Endothelial cell (in vitro differentiated cells): ENCODE measurements at regions not wholly inside any gene's neighbourhood (a gene's known extent, or its start where the extent isn't known, plus 50 kb on each side); places are given as distances from the start of the nearest gene placed in this dataset.

Experiments used
- DNase-seq: peaks from one replicate; pipeline ENCODE4 v3.0.0; 2021; ENCODE audit warnings: low spot score
- H3K27ac Mint-ChIP-seq: one replicate; pipeline ENCODE4 v1.8.0; 2021; ENCODE audit warnings: mixed read lengths, inconsistent platforms; ENCODE audit not compliant: unreplicated experiment
- H3K27me3 Mint-ChIP-seq: one replicate; pipeline ENCODE4 v1.8.0; 2021; ENCODE audit warnings: mild to moderate bottlenecking, moderate library complexity, mixed read lengths, inconsistent platforms; ENCODE audit not compliant: unreplicated experiment
- H3K36me3 Mint-ChIP-seq: one replicate; pipeline ENCODE4 v1.8.0; 2021; ENCODE audit warnings: mild to moderate bottlenecking, low read depth, mixed read lengths, inconsistent platforms; ENCODE audit not compliant: unreplicated experiment
- H3K4me1 Mint-ChIP-seq: one replicate; pipeline ENCODE4 v1.8.0; 2021; ENCODE audit warnings: mild to moderate bottlenecking, mixed read lengths, inconsistent platforms; ENCODE audit not compliant: unreplicated experiment
- H3K4me3 Mint-ChIP-seq: one replicate; pipeline ENCODE4 v1.8.0; 2021; ENCODE audit warnings: mild to moderate bottlenecking, mixed read lengths, inconsistent platforms; ENCODE audit not compliant: unreplicated experiment
- H3K9me3 Mint-ChIP-seq: one replicate; pipeline ENCODE4 v1.8.0; 2021; ENCODE audit warnings: mixed read lengths, inconsistent platforms; ENCODE audit not compliant: unreplicated experiment
- TF ChIP-seq, protein P1 (sequence below): fragments of 200-600 bp; sonication (generic); IDR thresholded peaks from one replicate; pipeline ENCODE4 v1.5.0; 2021; ENCODE audit warnings: antibody characterized with exemption; ENCODE audit not compliant: unreplicated experiment

DNA sequence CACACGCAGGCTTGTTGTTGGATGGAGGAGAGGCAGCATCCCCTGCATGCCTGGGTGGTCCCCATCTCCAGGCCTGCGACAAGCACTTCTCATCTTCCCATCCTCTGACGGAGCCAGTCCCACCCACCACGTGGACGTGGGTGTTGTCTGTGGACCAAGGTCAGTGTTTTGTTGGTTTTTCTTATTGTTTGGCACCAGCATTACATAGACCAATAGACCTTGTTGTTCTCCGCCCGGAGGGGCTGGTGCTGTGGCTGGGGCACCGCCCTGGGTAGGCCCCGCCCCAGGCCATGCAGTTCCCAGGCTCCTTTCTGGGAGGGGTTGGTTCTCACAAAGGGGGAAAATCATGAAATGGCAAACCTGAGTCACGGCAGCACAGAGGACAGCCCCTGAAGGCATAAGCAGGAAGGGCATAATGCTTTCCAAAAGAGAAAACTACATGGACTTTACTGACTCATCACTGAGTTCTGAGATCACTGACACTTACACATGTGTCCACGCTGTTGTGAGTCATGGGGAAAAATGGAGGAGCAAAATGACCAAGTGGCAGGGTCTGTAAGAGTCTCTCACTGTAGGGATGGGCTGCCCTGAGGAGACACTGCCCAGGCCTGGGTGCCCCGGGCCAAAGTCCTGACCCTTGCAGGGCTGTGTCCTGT, 90.8 kb downstream of the THBS2 start:
- H3K4me3 Mint-ChIP-seq = no peak overlapping the region
- no peak for DNase-seq
- no peaks in the 10 kb centered on the region for H3K9me3 Mint-ChIP-seq
- TF ChIP-seq, protein P1, sequence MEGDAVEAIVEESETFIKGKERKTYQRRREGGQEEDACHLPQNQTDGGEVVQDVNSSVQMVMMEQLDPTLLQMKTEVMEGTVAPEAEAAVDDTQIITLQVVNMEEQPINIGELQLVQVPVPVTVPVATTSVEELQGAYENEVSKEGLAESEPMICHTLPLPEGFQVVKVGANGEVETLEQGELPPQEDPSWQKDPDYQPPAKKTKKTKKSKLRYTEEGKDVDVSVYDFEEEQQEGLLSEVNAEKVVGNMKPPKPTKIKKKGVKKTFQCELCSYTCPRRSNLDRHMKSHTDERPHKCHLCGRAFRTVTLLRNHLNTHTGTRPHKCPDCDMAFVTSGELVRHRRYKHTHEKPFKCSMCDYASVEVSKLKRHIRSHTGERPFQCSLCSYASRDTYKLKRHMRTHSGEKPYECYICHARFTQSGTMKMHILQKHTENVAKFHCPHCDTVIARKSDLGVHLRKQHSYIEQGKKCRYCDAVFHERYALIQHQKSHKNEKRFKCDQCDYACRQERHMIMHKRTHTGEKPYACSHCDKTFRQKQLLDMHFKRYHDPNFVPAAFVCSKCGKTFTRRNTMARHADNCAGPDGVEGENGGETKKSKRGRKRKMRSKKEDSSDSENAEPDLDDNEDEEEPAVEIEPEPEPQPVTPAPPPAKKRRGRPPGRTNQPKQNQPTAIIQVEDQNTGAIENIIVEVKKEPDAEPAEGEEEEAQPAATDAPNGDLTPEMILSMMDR = no peak
- peaks cover 4% of the 10 kb centered on the region for H3K27me3 Mint-ChIP-seq
- H3K4me1 Mint-ChIP-seq = no peaks in the 10 kb centered on the region
- H3K36me3 Mint-ChIP-seq = no peaks in the 10 kb centered on the region
- H3K27ac Mint-ChIP-seq = no peak overlapping the region

DNA sequence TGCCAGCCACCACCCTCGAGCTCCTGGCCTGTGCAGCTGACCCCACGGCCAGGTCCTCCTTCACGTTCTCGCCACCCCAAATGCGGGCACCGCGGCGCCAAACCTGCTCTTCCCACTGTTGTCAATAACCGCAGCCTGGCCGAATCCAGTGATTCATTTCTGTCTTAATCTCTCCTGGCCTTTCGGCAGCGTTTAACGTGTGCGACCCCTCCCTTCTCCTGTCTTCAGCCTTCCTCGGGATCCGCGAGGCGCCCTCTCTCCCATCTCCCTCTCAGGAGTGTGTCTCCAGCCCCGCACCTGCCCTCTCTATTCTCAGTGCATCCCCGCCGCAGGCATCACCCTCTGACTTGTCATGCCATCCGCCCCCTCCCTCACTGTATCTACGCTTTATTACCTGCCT, 91.4 kb downstream of the THBS2 start:
- DNase-seq = no peak
- Mint-ChIP-seq H3K36me3 (no peaks in the 10 kb centered on the region), H3K27me3 (peaks cover 4% of the 10 kb centered on the region), H3K4me1 (no peaks in the 10 kb centered on the region), H3K4me3 (no peak overlapping the region), H3K9me3 (no peaks in the 10 kb centered on the region), H3K27ac (no peak overlapping the region)
- TF ChIP-seq, protein P1 = no peak

DNA sequence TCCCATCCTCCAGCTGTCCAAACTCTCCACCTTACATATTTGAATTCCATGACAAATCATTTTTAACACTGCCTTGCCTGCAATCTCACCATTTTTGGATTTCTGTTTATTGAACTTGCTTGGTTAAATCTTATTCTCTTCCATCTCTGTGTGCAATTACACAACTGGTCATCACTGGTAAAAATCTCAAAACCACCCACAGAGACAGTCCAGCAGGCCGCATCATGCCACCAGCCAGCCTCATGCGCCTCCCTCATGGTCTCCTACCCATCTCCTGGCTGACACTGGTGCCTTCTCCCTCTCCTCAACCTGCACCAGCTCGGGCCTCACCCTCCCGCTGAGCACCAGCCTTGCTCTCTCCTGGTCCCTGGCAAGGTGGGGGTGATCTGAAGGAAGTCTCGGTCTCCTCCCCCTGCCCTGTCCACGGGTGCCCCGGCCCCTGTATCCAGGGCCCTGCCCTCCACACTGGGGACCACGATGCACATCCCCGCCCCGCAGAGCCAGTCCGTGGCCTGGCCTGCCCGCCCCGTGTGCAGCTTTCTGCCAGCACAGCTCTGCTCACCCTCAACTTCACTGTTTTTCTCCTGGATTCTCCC, 92.0 kb downstream of the THBS2 start:
- no peaks in the 10 kb centered on the region for H3K4me1 Mint-ChIP-seq
- no peaks in the 10 kb centered on the region for H3K36me3 Mint-ChIP-seq
- peaks cover 5% of the 10 kb centered on the region for H3K27me3 Mint-ChIP-seq
- no peak for DNase-seq
- TF ChIP-seq, protein P1 = no peak
- no peaks in the 10 kb centered on the region for H3K9me3 Mint-ChIP-seq
- H3K4me3 Mint-ChIP-seq = no peak overlapping the region
- H3K27ac Mint-ChIP-seq = no peak overlapping the region

DNA sequence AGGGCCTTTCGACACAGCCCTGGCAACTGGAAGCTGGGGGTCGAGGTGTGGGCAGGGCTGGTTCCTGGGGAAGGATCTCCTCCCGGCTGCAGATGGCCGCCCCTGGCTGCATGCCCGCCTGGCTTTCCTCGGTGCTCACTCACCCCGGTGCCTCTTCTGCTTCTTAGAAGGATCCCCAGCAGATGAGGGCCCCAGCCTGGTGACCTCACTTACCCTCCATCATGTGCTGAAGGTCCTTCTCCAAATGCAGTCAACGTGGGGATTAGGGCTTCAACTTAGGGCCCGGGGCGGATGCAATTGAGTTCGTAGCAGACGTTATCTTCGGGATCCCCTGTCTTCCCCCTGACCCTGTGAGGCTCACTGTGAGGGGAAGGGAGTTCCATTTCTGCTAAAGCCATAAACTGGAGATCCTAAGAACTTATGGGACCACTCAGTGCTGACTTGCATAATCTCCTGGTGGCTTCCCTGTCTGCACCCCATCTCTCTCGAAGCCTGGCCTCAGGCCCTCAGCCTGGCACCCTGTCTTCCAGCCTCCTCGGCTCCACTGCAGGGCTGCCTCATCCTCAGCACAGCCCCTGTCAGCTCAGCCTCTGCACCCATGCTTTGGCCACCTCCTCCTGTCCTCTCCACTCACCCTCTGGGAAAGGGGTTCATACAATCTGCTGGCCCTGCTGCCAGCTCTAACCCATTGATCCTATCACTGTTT, 92.6 kb downstream of the THBS2 start:
- Mint-ChIP-seq H3K27me3 (peaks cover 5% of the 10 kb centered on the region), H3K4me1 (no peaks in the 10 kb centered on the region), H3K36me3 (peaks cover 1% of the 10 kb centered on the region), H3K9me3 (no peaks in the 10 kb centered on the region), H3K4me3 (no peak overlapping the region), H3K27ac (no peak overlapping the region)
- DNase-seq = no peak
- TF ChIP-seq, protein P1 = no peak
